Renal cortical epithelial cell (primary cell): ENCODE measurements at regions not wholly inside any gene's neighbourhood (a gene's known extent, or its start where the extent isn't known, plus 50 kb on each side); places are given as distances from the start of the nearest gene placed in this dataset.

Source experiments
- DNase-seq: peaks from one replicate; pipeline ENCODE4 v3.0.0-alpha.2; 2011; ENCODE audit warnings: low read depth

- DNase-seq: no peak
Measured at GRCh38 chr2:116645155-116645554, 1169.3 kb upstream of the DDX18 start.

GRCh38 chr2:116668691-116669090 is 1145.8 kb upstream of the DDX18 start:
- no peak for DNase-seq

DNA sequence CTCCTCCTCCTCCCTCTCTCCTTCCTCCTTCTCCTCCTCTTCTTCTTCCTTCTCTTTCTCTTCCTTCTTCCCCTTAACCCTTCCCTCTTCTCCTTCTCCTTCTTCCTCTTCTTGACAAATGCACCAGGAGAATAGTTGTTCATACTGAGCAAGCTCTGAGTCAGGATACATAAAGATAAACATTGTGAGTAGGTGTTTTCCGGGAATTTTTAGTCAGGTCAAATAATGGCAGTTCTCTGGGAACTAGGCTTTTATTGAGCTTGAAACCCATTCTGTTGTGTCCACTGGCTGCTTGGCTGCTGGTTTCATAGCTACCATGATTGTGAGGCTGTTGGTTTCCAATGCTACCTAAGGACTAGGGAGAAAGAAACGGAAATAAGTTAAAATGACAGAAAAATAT is 1144.7 kb upstream of the DDX18 start:
- DNase-seq: no peak

DNA sequence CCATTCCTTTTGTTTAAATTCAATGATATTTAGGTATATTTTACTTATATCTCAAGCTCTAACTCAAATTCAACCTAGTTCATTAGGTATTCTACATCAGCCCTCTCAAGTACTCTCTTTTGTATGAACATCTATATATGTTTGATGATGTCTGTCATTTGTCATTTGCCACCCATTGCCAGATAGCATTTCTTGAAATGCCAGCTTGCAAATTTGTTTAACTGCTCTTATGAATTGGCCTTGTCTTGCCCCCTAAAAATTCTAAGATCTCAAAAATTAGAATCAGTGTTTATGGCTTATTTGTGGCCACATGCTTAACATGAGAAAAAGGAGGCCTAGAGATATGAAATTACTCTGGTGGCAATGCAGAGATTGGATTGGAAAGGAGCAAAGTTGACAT is 1140.3 kb upstream of the DDX18 start:
- no peak for DNase-seq

DNA sequence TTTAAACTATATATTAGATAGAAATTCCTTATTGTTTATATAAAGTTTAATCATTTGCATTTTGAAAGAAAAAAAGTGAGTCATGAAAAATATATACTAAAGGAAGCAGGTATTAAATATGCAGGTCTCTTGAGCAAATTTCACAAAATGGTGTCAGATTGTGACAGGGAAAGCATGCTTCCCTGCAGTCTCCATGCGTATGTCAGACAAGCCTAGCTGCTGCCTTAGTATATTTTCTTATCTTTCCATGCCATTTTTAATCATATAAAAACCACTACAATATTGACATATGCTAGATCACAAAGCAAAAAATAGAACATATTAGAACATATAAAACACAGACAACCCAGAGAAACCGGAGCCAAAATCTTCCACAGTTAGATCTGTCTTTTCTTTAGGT is 1137.7 kb upstream of the DDX18 start:
- DNase-seq: no peak

GRCh38 chr2:116680256-116680936 is 1134.1 kb upstream of the DDX18 start:
- no peak for DNase-seq

- no peak for DNase-seq
Measured at GRCh38 chr2:116687371-116687770, 1127.1 kb upstream of the DDX18 start.

DNA sequence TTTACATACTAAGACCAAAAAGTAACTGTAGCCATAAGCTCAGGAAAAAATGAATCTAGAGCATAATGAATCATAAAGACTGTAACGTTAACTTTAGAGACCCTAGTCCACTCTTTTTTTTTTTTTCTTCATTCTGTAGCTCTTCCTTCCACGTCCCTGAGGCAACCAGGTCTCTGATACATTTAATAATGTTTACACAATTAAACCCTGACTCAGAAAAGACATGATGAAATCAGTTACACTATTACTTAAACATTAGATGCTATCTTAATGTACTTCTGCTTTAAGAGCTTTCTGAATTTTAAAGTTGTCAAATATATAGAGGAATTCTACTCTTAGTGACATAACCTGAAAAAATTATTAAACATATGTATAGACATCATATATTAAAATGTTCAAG is 1121.5 kb upstream of the DDX18 start:
- no peak for DNase-seq

DNA sequence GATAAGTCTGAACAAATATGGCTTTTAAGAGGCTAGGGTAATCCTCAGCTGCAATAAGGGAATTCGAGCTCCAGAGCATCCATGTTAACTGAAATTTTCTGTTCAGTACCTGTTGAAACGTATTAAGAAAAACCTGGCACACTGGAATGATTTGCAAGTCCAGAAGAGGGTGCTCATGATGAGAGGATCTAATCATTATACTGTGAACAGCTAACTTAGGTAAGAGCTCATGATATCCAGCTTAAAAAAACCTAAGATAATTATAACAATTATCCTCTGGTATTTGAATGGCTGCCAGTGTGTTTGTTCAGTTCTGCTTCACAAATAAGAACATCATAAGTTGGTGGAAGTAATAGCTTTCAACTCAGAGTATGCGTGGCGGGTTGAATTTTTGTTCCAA is 1118.3 kb upstream of the DDX18 start:
- no peak for DNase-seq

GRCh38 chr2:116696903-116697302 is 1117.6 kb upstream of the DDX18 start:
- DNase-seq: no peak

- no peak for DNase-seq
Measured at GRCh38 chr2:116706396-116706795, 1108.1 kb upstream of the DDX18 start.

GRCh38 chr2:116716038-116716437 is 1098.5 kb upstream of the DDX18 start:
- DNase-seq: no peak

- DNase-seq: no peak
Measured at GRCh38 chr2:116716444-116716843, 1098.0 kb upstream of the DDX18 start.

DNA sequence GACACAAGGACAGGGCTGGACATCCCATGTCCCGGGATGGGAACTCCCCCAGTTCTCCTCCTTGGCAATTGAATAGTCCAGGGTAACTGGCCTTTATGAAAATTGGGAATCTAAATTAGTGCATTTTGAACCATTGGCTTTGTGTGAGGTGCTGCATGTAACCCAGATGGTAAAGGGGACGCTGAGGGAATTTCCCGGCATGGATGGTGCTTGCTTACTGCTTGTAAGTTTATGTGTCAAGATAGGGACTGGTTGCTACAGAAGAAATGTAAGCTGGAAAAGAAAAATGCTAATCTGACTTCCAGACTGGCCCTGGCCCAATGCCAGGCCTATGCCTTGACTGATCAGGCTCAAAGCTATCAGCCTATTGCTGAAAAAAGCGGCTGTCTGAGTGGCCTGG is 1096.7 kb upstream of the DDX18 start:
- DNase-seq: no peak

- no peak for DNase-seq
Measured at GRCh38 chr2:116718451-116718850, 1096.0 kb upstream of the DDX18 start.

GRCh38 chr2:116719836-116720235 is 1094.7 kb upstream of the DDX18 start:
- peak; percentile 6 for DNase-seq

DNA sequence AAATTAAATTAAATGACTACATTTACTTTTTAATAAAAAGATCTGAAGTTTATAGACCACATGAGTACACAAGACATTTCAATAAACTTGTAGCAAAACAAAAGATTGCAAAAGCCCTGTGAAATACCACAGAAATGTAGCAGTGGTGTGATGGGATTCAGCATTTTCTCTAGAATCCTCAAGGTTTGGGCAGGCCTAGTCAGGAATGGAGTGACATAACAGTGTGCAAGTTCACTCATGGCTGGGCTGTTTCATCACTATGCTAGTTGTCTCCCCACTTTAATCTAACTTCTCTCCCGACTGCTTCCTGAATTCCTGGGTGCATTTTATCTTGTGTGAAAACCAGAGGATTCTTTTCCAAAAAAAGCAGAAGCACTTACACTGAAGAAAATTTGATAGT is 1089.9 kb upstream of the DDX18 start:
- DNase-seq: no peak

GRCh38 chr2:116732322-116732721 is 1082.2 kb upstream of the DDX18 start:
- DNase-seq: no peak

DNA sequence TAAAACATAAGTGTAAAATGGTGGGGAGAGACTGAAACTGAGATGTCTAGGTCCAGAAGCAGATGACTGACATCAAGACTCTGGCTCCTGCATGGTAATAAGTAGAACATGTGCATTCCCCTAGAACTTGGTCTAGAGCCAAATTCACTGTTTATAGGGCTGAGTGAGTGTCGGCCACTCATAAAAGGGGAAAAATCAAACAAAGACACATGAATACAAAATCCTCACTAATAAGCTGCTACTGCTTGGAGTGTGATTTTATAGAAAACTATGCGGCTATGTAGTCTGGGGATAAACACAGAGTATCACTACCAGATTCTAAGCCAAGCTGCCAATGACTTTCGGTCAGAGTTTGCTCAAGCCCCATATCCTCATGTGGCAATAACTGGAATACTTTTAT is 1080.8 kb upstream of the DDX18 start:
- DNase-seq: no peak

DNA sequence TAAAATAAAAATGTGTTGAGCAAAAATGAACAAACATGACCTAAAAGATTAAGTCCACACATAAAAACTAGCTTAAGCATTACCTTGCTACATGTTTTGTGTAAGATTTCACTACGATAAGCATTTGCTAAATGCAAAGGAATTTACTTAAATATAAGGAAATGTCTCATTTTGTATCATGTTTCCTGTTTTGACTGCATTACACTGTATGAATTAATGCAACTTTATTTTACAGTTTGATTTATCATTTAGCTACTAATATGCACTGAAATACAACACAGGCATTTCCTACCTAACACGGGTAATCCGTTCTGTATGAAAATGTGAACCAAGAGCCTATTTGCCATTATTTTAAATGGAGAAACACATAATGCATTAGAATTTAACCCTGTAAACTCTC is 1076.5 kb upstream of the DDX18 start:
- no peak for DNase-seq

DNA sequence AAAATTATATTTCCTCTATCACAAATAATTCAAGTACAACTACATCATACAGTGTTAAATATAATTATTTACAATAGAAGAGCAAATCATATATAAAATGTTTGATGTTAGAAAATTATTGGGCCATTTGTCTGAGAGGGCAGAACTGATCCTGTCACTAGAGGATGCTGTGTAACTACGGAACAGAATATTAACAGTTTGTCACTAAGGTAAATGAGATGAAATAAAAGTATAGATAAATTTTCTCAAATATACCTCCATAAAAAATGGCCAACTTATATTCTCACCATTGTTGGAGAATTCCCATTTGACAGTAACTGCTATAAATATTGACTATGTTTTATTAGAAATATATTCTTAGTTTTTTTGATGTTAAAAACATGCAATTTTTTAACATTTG is 1067.4 kb upstream of the DDX18 start:
- no peak for DNase-seq

- DNase-seq: no peak
Measured at GRCh38 chr2:116749994-116750393, 1064.5 kb upstream of the DDX18 start.

GRCh38 chr2:116754381-116755101 is 1060.0 kb upstream of the DDX18 start:
- DNase-seq: no peak

- DNase-seq: no peak
Measured at GRCh38 chr2:116761864-116762263, 1052.6 kb upstream of the DDX18 start.
